GM12878 (cell line): ENCODE measurements at regions not wholly inside any gene's neighbourhood (a gene's known extent, or its start where the extent isn't known, plus 50 kb on each side); places are given as distances from the start of the nearest gene placed in this dataset.
A peak's percentile ranks its signal among the peaks of the same experiment; 100 is the strongest.

Experiments used
- BACH1 ChIP-seq: fragments of 450-650 bp; IDR thresholded peaks from 2 replicates; pipeline ENCODE4 v1.6.1; 2017; ENCODE audit warnings: mild to moderate bottlenecking, borderline replicate concordance
- CBX5 ChIP-seq: sonication (generic); IDR thresholded peaks from 2 replicates; pipeline ENCODE4 v1.6.1; 2016; ENCODE audit warnings: low read depth, moderate library complexity, mild to moderate bottlenecking, inconsistent platforms
- CHD1 ChIP-seq: IDR thresholded peaks from 2 replicates; pipeline ENCODE4 v1.6.1; 2012; ENCODE audit warnings: low read depth, low read length, improper control_type of control experiment
- CHD4 ChIP-seq: fragments of 200-600 bp; sonication (generic); IDR thresholded peaks from 2 replicates; pipeline ENCODE4 v1.6.1; 2016; ENCODE audit warnings: mild to moderate bottlenecking
- DPF2 ChIP-seq: fragments of 450-650 bp; IDR thresholded peaks from 2 replicates; pipeline ENCODE4 v1.6.1; 2017; ENCODE audit warnings: mild to moderate bottlenecking
- E2F4 ChIP-seq: IDR thresholded peaks from 2 replicates; pipeline ENCODE4 v1.6.1; 2012; ENCODE audit warnings: low read depth, low read length, improper control_type of control experiment
- ETV6 ChIP-seq, 2 experiments: fragments of 450-650 bp in 1 of 2; IDR thresholded peaks in 1 of 2; conservative IDR thresholded peaks in 1 of 2; 2 replicates each; pipeline ENCODE4 v1.6.1; 2014; ENCODE audit warnings: antibody characterized with exemption in 1 of 2, borderline replicate concordance in 1 of 2, low read depth in 1 of 2, mild to moderate bottlenecking in 1 of 2, moderate library complexity in 1 of 2
- FOXK2 ChIP-seq: fragments of 450-650 bp; IDR thresholded peaks from 2 replicates; pipeline ENCODE4 v1.6.1; 2017; ENCODE audit warnings: mild to moderate bottlenecking, moderate library complexity
- HDAC6 ChIP-seq: fragments of 200-600 bp; sonication (generic); IDR thresholded peaks from one replicate; pipeline ENCODE4 v1.8.0; 2017; ENCODE audit warnings: antibody characterized with exemption; ENCODE audit not compliant: unreplicated experiment
- HDGF ChIP-seq: fragments of 450-650 bp; IDR thresholded peaks from 2 replicates; pipeline ENCODE4 v1.6.1; 2016; ENCODE audit warnings: antibody characterized with exemption
- IKZF2 ChIP-seq, 2 experiments: fragments of 450-650 bp; IDR thresholded peaks; 2 replicates each; pipeline ENCODE4 v1.6.1; 2017; ENCODE audit warnings: mild to moderate bottlenecking in 2 of 2, moderate library complexity in 2 of 2
- IRF3 ChIP-seq: fragments of 450-650 bp; IDR thresholded peaks from 2 replicates; pipeline ENCODE4 v1.6.1; 2014; ENCODE audit warnings: mild to moderate bottlenecking
- KAT2A ChIP-seq: conservative IDR thresholded peaks from 2 replicates; pipeline ENCODE4 v1.6.1; 2011; ENCODE audit warnings: low read depth, low read length; ENCODE audit not compliant: control insufficient read depth
- MEF2B ChIP-seq: fragments of 450-650 bp; IDR thresholded peaks from 2 replicates; pipeline ENCODE4 v1.6.1; 2018; ENCODE audit warnings: mild to moderate bottlenecking, moderate library complexity; ENCODE audit not compliant: partially characterized antibody, poor library complexity, severe bottlenecking
- NFIC ChIP-seq: IDR thresholded peaks from 2 replicates; pipeline ENCODE4 v1.6.1; 2012; ENCODE audit warnings: low read depth, mild to moderate bottlenecking, inconsistent platforms, low read length, moderate library complexity
- NFXL1 ChIP-seq: fragments of 450-650 bp; IDR thresholded peaks from 2 replicates; pipeline ENCODE4 v1.6.1; 2017; ENCODE audit warnings: antibody characterized with exemption, mild to moderate bottlenecking, borderline replicate concordance
- NR2F1 ChIP-seq: fragments of 450-650 bp; conservative IDR thresholded peaks from 2 replicates; pipeline ENCODE4 v1.6.1; 2017; ENCODE audit warnings: mild to moderate bottlenecking
- PML ChIP-seq: IDR thresholded peaks from 2 replicates; pipeline ENCODE4 v1.6.1; 2012; ENCODE audit warnings: low read length, inconsistent platforms
- RAD21 ChIP-seq: IDR thresholded peaks from 2 replicates; pipeline ENCODE4 v1.6.1; 2011; ENCODE audit warnings: mild to moderate bottlenecking, low read depth, low read length, moderate library complexity; ENCODE audit not compliant: insufficient read depth
- RFX5 ChIP-seq: IDR thresholded peaks from 2 replicates; pipeline ENCODE4 v1.6.1; 2011; ENCODE audit warnings: low read depth, low read length, improper control_type of control experiment
- SRF ChIP-seq, 2 experiments: IDR thresholded peaks; 2 replicates each; pipeline ENCODE4 v1.6.1; 2011; ENCODE audit warnings: low read depth in 2 of 2, low read length in 2 of 2, mild to moderate bottlenecking in 1 of 2, moderate library complexity in 1 of 2
- STAT1 ChIP-seq: fragments of 450-650 bp; conservative IDR thresholded peaks from 2 replicates; pipeline ENCODE4 v1.6.1; 2014; ENCODE audit warnings: antibody characterized with exemption, mild to moderate bottlenecking
- TCF12 ChIP-seq: IDR thresholded peaks from 2 replicates; pipeline ENCODE4 v1.6.1; 2011; ENCODE audit warnings: low read depth, mild to moderate bottlenecking, low read length
- ZBTB4 ChIP-seq: fragments of 450-650 bp; formaldehyde crosslinking; IDR thresholded peaks from 2 replicates; pipeline ENCODE4 v1.4.0; 2022; ENCODE audit warnings: mild to moderate bottlenecking, moderate library complexity
- ZSCAN29 ChIP-seq: fragments of 450-650 bp; IDR thresholded peaks from 2 replicates; pipeline ENCODE4 v1.6.1; 2017; ENCODE audit warnings: mild to moderate bottlenecking, moderate library complexity
- TF ChIP-seq, protein P1 (sequence below): IDR thresholded peaks from 2 replicates; pipeline ENCODE4 v1.6.1; 2012; ENCODE audit warnings: low read depth, low read length, improper control_type of control experiment

DNA sequence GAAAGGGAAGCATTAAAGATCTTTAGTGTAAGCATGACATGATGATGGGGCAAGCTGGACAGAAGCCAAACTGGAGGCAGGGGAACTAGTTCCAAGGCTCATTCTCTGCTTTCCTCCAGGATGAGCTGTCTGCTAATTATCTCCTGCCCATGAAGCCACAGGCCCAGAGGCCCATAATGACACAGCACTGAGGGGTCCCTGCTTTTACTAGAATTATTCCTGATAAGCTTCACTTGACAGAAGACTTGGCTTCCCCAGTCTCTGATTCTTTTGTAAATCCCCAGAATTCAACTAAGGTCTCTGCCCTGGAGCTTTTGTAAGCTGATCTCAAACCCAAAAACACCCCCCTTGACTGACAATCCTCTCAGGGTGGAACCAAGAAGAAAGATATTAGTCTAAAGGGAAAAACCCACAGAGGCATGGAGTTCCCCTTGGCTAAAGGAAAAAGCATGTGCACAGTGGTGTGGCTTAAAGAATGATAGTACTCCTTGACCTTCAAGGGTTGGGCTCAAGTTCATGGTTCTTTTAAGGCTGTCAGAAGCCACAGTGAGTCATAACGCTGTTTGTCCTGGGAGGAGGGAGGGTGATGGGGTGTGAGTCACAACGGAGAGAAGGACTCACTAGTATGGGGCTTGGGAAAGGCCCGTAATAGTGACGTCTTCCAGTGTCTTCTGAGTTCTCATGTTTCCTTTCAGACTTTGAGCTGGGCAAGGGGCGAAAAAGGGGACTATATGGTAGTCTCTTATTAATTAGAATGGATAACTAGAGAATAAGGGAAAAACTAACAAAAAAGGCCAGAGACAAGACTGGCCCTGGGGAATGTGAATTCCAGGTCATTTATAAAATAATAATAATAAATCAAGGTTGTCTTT lies 146.0 kb upstream of the CPEB2 start (continued):
- TF ChIP-seq HDGF (no peak), IKZF2 (IDR thresholded peaks at IDR 0.05) (peak; percentile 99), NFIC (peak; percentile 98), CHD4 (no peak), IRF3 (no peak), HDAC6 (no peak), ETV6 (conservative IDR thresholded peaks at IDR 0.05 in 1 of 2, IDR thresholded peaks at IDR 0.05 in 1 of 2; ENCODE audit: borderline replicate concordance in 1 of 2, low read depth in 1 of 2) (peak in 1 of 2 experiments; percentile 70; a peak in 1 of 4 replicates), ZSCAN29 (no peak), TCF12 (peak; percentile 19; the same call in 1 of the 2 replicates), PML (peak; percentile 30; the same call in 1 of the 2 replicates), CBX5 (peak; percentile 41; the same call in 1 of the 2 replicates), BACH1 (peak; percentile 89; the same call in 1 of the 2 replicates), ZBTB4 (CRISPR knock-in tag) (no peak), NR2F1 (peak; percentile 99), E2F4 (no peak), NFXL1 (no peak), STAT1 (no peak), CHD1 (no peak), FOXK2 (no peak), MEF2B (peak; percentile 76), RFX5 (no peak), DPF2 (peak; percentile 96), KAT2A (no peak), RAD21 (peak; percentile 27; the same call in 1 of the 2 replicates), SRF (IDR thresholded peaks at IDR 0.05; ENCODE audit: low read depth in 2 of 2, low read length in 2 of 2) (0 out of 4 replicates have a peak, but pooled peaks of 1 of the 2 experiments have one; percentile 57)
- TF ChIP-seq, protein P1, sequence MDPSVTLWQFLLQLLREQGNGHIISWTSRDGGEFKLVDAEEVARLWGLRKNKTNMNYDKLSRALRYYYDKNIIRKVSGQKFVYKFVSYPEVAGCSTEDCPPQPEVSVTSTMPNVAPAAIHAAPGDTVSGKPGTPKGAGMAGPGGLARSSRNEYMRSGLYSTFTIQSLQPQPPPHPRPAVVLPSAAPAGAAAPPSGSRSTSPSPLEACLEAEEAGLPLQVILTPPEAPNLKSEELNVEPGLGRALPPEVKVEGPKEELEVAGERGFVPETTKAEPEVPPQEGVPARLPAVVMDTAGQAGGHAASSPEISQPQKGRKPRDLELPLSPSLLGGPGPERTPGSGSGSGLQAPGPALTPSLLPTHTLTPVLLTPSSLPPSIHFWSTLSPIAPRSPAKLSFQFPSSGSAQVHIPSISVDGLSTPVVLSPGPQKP: no peak
